ENCODE measurements at regions not wholly inside any gene's neighbourhood (a gene's known extent, or its start where the extent isn't known, plus 50 kb on each side); places are given as distances from the start of the nearest gene placed in this dataset.

DNA sequence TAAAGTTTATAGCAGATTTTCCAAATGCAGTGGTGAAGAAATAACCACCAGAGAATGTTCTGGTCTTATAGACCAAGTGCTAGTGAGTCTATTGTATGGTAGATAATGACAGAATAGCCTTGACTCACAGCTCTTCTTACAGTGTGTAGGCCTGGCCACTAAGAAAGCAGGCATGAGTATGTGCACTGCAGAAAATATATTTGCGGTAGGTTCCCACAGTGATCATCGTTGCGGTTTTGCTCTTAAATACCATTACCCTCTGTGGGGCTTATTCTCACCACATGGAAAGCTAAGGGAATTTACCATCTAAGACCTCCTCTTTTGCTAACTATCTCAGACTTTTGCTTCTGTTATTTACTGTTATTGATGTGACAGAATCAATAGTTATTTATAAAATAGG lies 212.3 kb upstream of the SYNDIG1 start:
- no peak for DNase-seq (ENCODE audit: low read depth)
- TF ChIP-seq, protein P1, sequence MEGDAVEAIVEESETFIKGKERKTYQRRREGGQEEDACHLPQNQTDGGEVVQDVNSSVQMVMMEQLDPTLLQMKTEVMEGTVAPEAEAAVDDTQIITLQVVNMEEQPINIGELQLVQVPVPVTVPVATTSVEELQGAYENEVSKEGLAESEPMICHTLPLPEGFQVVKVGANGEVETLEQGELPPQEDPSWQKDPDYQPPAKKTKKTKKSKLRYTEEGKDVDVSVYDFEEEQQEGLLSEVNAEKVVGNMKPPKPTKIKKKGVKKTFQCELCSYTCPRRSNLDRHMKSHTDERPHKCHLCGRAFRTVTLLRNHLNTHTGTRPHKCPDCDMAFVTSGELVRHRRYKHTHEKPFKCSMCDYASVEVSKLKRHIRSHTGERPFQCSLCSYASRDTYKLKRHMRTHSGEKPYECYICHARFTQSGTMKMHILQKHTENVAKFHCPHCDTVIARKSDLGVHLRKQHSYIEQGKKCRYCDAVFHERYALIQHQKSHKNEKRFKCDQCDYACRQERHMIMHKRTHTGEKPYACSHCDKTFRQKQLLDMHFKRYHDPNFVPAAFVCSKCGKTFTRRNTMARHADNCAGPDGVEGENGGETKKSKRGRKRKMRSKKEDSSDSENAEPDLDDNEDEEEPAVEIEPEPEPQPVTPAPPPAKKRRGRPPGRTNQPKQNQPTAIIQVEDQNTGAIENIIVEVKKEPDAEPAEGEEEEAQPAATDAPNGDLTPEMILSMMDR (conservative IDR thresholded peaks at IDR 0.05; ENCODE audit: low read depth, low read length), result no peak
- no peak overlapping the region for H3K4me3 ChIP-seq (ENCODE audit: low read depth, low read length)

GRCh38 chr20:24256307-24256706 lies 213.1 kb upstream of the SYNDIG1 start:
- TF ChIP-seq, protein P1 (conservative IDR thresholded peaks at IDR 0.05; ENCODE audit: low read depth, low read length), result no peak
- H3K4me3 ChIP-seq (ENCODE audit: low read depth, low read length), result no peak overlapping the region
- DNase-seq (ENCODE audit: low read depth), result no peak

DNA sequence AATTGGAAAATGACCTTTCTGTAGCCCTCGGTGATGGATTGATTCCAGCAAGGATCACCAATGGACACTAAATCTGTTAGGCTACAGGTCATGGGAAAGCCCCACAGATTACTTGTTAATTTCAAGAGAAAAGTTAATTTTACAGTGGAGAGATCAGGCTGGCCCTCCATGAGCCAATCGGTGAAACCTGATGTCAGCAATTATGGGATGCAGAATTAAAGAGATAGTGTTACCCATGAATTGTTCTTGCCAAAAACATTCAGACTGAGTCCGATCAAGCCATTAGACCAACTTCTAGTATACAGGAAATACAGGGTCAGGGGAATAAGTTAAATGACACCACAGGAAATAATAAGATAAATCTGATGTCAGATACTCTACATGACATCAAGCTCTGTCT lies 214.9 kb upstream of the SYNDIG1 start:
- no peak overlapping the region for H3K4me3 ChIP-seq (ENCODE audit: low read depth, low read length)
- TF ChIP-seq, protein P1 (conservative IDR thresholded peaks at IDR 0.05; ENCODE audit: low read depth, low read length), result no peak
- DNase-seq (ENCODE audit: low read depth), result no peak

DNA sequence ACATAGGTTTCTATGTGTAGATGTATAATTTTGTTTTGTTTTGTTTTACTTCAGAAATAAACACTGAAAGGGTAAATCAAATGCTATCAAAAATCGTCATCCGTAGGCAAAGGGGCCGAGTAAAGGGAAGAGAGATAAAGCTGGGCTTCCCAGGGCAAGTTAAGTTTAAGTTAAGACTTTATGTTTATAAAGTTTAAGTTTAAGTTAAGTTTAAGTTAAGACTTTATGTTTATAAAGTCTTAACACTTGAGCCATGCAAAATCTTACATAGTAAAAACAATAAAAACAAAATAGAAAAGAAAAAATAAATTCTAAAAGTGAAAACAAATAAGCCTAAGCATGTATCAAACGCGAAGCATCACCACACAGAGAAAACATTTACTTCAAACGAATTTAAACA lies 216.1 kb upstream of the SYNDIG1 start:
- no peak for DNase-seq (ENCODE audit: low read depth)
- TF ChIP-seq, protein P1 (conservative IDR thresholded peaks at IDR 0.05; ENCODE audit: low read depth, low read length), result no peak
- H3K4me3 ChIP-seq (ENCODE audit: low read depth, low read length), result no peak overlapping the region

- TF ChIP-seq, protein P1 (conservative IDR thresholded peaks at IDR 0.05; ENCODE audit: low read depth, low read length), result no peak
- H3K4me3 ChIP-seq (ENCODE audit: low read depth, low read length), result no peak overlapping the region
- no peak for DNase-seq (ENCODE audit: low read depth)
Measured at GRCh38 chr20:24245094-24245493, 224.3 kb upstream of the SYNDIG1 start.

DNA sequence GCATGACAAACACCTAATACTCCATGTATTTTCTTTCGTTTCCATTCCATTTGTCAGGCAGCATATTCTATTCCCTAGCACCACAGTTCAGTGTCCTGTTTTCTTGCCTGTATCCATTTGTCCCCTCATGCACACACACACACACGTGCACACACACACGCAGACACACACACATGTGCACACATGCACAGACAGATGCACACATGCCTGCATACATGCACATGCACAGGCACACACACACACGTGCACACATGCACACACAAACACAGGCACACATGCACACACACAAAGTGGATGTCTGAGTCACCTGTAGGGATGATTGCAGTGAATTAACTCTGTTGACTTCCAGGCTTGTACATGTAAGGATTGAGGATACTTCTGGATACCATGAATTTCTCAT lies 226.7 kb upstream of the SYNDIG1 start:
- DNase-seq (ENCODE audit: low read depth), result no peak
- no peak overlapping the region for H3K4me3 ChIP-seq (ENCODE audit: low read depth, low read length)

DNA sequence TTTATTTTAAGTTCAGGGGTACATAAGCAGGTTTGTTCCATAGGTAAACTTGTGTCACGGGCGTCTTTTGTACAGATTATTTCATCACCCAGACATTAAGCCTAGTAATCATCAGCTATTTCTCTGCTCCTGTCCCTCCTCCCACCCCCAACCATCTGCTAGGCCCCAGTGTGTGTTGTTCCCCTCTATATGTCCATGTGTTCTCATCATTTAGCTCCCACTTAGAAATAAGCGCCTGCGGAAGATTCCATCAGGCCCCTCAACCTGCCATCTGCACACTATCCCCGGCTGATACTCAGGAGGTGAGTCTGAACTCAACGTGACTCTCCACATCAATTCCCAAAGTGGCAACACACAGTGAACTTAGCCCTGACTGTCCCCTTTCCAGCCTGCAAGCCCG lies 228.0 kb upstream of the SYNDIG1 start:
- H3K4me3 ChIP-seq (ENCODE audit: low read depth, low read length), result no peak overlapping the region
- no peak for DNase-seq (ENCODE audit: low read depth)
- TF ChIP-seq, protein P1 (conservative IDR thresholded peaks at IDR 0.05; ENCODE audit: low read depth, low read length), result no peak

More for the DNA sequence above, 226.7 kb upstream of the SYNDIG1 start:
- TF ChIP-seq, protein P1 (conservative IDR thresholded peaks at IDR 0.05; ENCODE audit: low read depth, low read length), result no peak

Data from epithelial cell of proximal tubule (primary cell).